SK-N-SH treated with all-trans-retinoic acid at 6 μM for 48 hours (cell line): ENCODE measurements at regions not wholly inside any gene's neighbourhood (a gene's known extent, or its start where the extent isn't known, plus 50 kb on each side); places are given as distances from the start of the nearest gene placed in this dataset.

ENCODE experiments used
- ATAC-seq: fragments of 200-7000 bp; cut with Tn5 transposase; 3 replicates; pipeline ENCODE4 v1.9.1; 2020; ENCODE audit warnings: mild to moderate bottlenecking, moderate library complexity
- BACH2 ChIP-seq: fragments of 250-450 bp; sonication (Bioruptor Pico); IDR thresholded peaks from 2 replicates; pipeline ENCODE4 v1.9.0; 2021; ENCODE audit warnings: mild to moderate bottlenecking, borderline replicate concordance
- CSRNP3 ChIP-seq: fragments of 250-450 bp; sonication (Bioruptor Pico); IDR thresholded peaks from 2 replicates; pipeline ENCODE4 v1.5.1; 2021; ENCODE audit warnings: mild to moderate bottlenecking, moderate library complexity
- GLIS3 ChIP-seq: fragments of 250-450 bp; sonication (Bioruptor Pico); IDR thresholded peaks from 2 replicates; pipeline ENCODE4 v1.5.0; 2020; ENCODE audit warnings: mild to moderate bottlenecking, moderate library complexity
- ISL1 ChIP-seq: fragments of 250-450 bp; sonication (Bioruptor Pico); IDR thresholded peaks from 2 replicates; pipeline ENCODE4 v2.1.2; 2022; ENCODE audit warnings: mild to moderate bottlenecking, moderate library complexity
- OSR1 ChIP-seq: fragments of 250-450 bp; sonication (Bioruptor Pico); IDR thresholded peaks from 2 replicates; pipeline ENCODE4 v1.8.0; 2022; ENCODE audit warnings: moderate library complexity, mild to moderate bottlenecking, inconsistent platforms
- PPARA ChIP-seq: fragments of 250-450 bp; sonication (Bioruptor Pico); IDR thresholded peaks from 2 replicates; pipeline ENCODE4 v1.5.0; 2020; ENCODE audit warnings: mild to moderate bottlenecking, borderline replicate concordance
- RARB ChIP-seq: fragments of 250-450 bp; sonication (Bioruptor Pico); IDR thresholded peaks from 2 replicates; pipeline ENCODE4 v1.8.0; 2021; ENCODE audit warnings: mild to moderate bottlenecking, moderate library complexity
- SNAI2 ChIP-seq: fragments of 250-450 bp; sonication (Bioruptor Pico); IDR thresholded peaks from 2 replicates; pipeline ENCODE4 v1.5.0; 2020; ENCODE audit warnings: mild to moderate bottlenecking, moderate library complexity
- TCF4 ChIP-seq: fragments of 250-450 bp; sonication (Bioruptor Pico); IDR thresholded peaks from 2 replicates; pipeline ENCODE4 v1.8.0; 2021; ENCODE audit warnings: mild to moderate bottlenecking, moderate library complexity, borderline replicate concordance
- TOX ChIP-seq: fragments of 250-450 bp; sonication (Bioruptor Pico); IDR thresholded peaks from 2 replicates; pipeline ENCODE4 v1.8.0; 2021; ENCODE audit warnings: mild to moderate bottlenecking, moderate library complexity, borderline replicate concordance
- TSHZ2 ChIP-seq: fragments of 250-450 bp; sonication (Bioruptor Pico); IDR thresholded peaks from 2 replicates; pipeline ENCODE4 v1.5.0; 2020; ENCODE audit warnings: mild to moderate bottlenecking, moderate library complexity
- ZC3H10 ChIP-seq: fragments of 250-450 bp; sonication (Bioruptor Pico); IDR thresholded peaks from 2 replicates; pipeline ENCODE4 v1.5.1; 2021; ENCODE audit warnings: mild to moderate bottlenecking, moderate library complexity
- ZFP3 ChIP-seq: fragments of 250-450 bp; sonication (Bioruptor Pico); IDR thresholded peaks from 2 replicates; pipeline ENCODE4 v1.5.0; 2020; ENCODE audit warnings: mild to moderate bottlenecking, moderate library complexity
- ZFP30 ChIP-seq: fragments of 450-650 bp; formaldehyde crosslinking; IDR thresholded peaks from 2 replicates; pipeline ENCODE4 v1.5.0; 2022; ENCODE audit warnings: mild to moderate bottlenecking, moderate library complexity
- ZNF565 ChIP-seq: fragments of 450-650 bp; formaldehyde crosslinking; conservative IDR thresholded peaks from 2 replicates; pipeline ENCODE4 v1.5.0; 2020; ENCODE audit warnings: low read depth, mild to moderate bottlenecking, moderate library complexity
- ZNF8 ChIP-seq: fragments of 450-650 bp; formaldehyde crosslinking; IDR thresholded peaks from 2 replicates; pipeline ENCODE4 v1.5.0; 2020; ENCODE audit warnings: mild to moderate bottlenecking, moderate library complexity
- TF ChIP-seq, protein P1 (sequence below): fragments of 250-450 bp; sonication (Bioruptor Pico); IDR thresholded peaks from 2 replicates; pipeline ENCODE4 v1.5.1; 2020; ENCODE audit warnings: low read depth, mild to moderate bottlenecking, moderate library complexity
- TF ChIP-seq, protein P2 (sequence below): fragments of 250-450 bp; sonication (Bioruptor Pico); IDR thresholded peaks from 2 replicates; pipeline ENCODE4 v1.8.0; 2020; ENCODE audit warnings: mild to moderate bottlenecking, moderate library complexity, borderline replicate concordance

- no peak for ATAC-seq
- TF ChIP-seq SNAI2: no peak
- no peak for TF ChIP-seq TSHZ2 (CRISPR knock-in tag)
- TF ChIP-seq PPARA (CRISPR knock-in tag): no peak
- no peak for TF ChIP-seq ZFP3 (CRISPR knock-in tag)
- no peak for TF ChIP-seq OSR1 (CRISPR knock-in tag)
- TF ChIP-seq, protein P1, sequence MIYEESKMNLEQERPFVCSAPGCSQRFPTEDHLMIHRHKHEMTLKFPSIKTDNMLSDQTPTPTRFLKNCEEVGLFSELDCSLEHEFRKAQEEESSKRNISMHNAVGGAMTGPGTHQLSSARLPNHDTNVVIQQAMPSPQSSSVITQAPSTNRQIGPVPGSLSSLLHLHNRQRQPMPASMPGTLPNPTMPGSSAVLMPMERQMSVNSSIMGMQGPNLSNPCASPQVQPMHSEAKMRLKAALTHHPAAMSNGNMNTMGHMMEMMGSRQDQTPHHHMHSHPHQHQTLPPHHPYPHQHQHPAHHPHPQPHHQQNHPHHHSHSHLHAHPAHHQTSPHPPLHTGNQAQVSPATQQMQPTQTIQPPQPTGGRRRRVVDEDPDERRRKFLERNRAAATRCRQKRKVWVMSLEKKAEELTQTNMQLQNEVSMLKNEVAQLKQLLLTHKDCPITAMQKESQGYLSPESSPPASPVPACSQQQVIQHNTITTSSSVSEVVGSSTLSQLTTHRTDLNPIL (CRISPR knock-in tag): no peak
- no peak for TF ChIP-seq ZNF565
- TF ChIP-seq ISL1 (CRISPR knock-in tag): no peak
- no peak for TF ChIP-seq ZC3H10 (CRISPR knock-in tag)
- no peak for TF ChIP-seq TCF4 (CRISPR knock-in tag)
- TF ChIP-seq, protein P2, sequence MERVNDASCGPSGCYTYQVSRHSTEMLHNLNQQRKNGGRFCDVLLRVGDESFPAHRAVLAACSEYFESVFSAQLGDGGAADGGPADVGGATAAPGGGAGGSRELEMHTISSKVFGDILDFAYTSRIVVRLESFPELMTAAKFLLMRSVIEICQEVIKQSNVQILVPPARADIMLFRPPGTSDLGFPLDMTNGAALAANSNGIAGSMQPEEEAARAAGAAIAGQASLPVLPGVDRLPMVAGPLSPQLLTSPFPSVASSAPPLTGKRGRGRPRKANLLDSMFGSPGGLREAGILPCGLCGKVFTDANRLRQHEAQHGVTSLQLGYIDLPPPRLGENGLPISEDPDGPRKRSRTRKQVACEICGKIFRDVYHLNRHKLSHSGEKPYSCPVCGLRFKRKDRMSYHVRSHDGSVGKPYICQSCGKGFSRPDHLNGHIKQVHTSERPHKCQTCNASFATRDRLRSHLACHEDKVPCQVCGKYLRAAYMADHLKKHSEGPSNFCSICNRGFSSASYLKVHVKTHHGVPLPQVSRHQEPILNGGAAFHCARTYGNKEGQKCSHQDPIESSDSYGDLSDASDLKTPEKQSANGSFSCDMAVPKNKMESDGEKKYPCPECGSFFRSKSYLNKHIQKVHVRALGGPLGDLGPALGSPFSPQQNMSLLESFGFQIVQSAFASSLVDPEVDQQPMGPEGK (CRISPR knock-in tag): no peak
- no peak for TF ChIP-seq GLIS3
- no peak for TF ChIP-seq BACH2 (CRISPR knock-in tag)
- TF ChIP-seq ZNF8 (CRISPR knock-in tag): no peak
- TF ChIP-seq ZFP30 (CRISPR knock-in tag): no peak
- no peak for TF ChIP-seq TOX
- no peak for TF ChIP-seq CSRNP3 (CRISPR knock-in tag)
Observed at GRCh38 chr5:117144086-117144485, 569.5 kb upstream of the SEMA6A start.

- ATAC-seq: no peak
- TF ChIP-seq ZC3H10 (CRISPR knock-in tag): no peak
- TF ChIP-seq OSR1 (CRISPR knock-in tag): no peak
- TF ChIP-seq TOX: no peak
- no peak for TF ChIP-seq RARB
- TF ChIP-seq TSHZ2 (CRISPR knock-in tag): no peak
Observed at GRCh38 chr5:117143406-117143805, 568.8 kb upstream of the SEMA6A start.

DNA sequence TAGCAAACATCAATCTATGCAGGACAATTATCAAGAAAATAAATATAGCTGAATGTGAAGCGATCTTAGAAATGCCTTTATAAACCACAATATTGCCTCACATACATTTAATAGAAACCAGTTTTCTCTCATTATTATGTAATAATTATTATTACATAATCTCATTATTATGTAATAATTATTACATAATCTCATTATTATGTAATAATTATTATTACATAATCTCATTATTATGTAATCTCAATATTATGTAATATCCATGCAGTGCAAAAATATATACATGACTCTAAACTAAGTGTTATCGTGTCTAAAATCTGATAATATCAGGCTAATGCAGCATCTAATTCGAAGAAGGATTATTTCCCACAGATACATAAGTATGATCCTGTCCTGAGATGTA lies 563.9 kb upstream of the SEMA6A start:
- ATAC-seq: no peak
- no peak for TF ChIP-seq TOX
- TF ChIP-seq, all 23 proteins: peak for 0

GRCh38 chr5:117135851-117136250 lies 561.2 kb upstream of the SEMA6A start:
- no peak for TF ChIP-seq ZNF8 (CRISPR knock-in tag)
- TF ChIP-seq ZFP3 (CRISPR knock-in tag): no peak
- no peak for TF ChIP-seq TCF4 (CRISPR knock-in tag)
- no peak for TF ChIP-seq ZC3H10 (CRISPR knock-in tag)
- ATAC-seq: no peak
